Stimulated activated CD4-positive, alpha-beta T cell treated with anti-CD3 and anti-CD28 coated beads, Interleukin-1b, Interleukin-23, amount 100 ng/mL, for 24 hours (primary cell): ENCODE measurements at regions not wholly inside any gene's neighbourhood (a gene's known extent, or its start where the extent isn't known, plus 50 kb on each side); places are given as distances from the start of the nearest gene placed in this dataset.

ENCODE experiments used
- DNase-seq, 4 experiments: peaks; one replicate each; pipeline ENCODE4 v3.0.0-alpha.2; 2020; ENCODE audit warnings: low read depth in 4 of 4, low spot score in 1 of 4

DNA sequence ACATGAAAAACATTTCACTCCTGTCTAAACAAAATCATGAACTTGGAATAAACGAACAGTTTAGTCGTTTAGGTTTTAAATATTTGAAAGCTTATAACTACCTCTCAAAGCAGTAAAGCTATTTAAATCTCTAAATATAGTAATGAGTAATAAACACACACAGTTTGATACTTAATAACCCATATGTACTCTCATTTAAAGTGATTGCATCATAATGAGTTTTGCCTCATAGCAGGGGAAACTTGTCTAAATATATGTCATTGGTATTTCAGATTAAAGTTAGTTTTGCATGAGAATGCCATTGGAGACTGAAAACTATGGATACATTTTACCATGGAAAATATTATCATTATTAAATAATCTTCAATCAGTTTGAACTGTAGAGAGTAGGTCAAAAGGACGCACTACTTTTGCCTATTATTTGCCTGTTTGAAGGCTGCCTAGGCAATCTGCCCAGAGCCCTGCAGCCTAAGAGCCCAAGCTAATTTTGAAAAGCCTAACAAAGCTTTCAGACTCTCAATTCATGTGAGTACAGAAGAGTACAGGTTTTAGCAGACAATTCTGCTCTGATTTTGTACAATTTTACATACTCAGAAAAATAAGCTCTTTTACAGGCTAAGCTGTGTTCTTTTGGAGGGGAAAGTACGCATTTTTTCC is 632.8 kb downstream of the HACE1 start:
- no peak for DNase-seq

GRCh38 chr6:104218116-104218515 is 641.6 kb downstream of the HACE1 start:
- no peak for DNase-seq

GRCh38 chr6:104214901-104215300 is 644.8 kb downstream of the HACE1 start:
- no peak for DNase-seq

DNA sequence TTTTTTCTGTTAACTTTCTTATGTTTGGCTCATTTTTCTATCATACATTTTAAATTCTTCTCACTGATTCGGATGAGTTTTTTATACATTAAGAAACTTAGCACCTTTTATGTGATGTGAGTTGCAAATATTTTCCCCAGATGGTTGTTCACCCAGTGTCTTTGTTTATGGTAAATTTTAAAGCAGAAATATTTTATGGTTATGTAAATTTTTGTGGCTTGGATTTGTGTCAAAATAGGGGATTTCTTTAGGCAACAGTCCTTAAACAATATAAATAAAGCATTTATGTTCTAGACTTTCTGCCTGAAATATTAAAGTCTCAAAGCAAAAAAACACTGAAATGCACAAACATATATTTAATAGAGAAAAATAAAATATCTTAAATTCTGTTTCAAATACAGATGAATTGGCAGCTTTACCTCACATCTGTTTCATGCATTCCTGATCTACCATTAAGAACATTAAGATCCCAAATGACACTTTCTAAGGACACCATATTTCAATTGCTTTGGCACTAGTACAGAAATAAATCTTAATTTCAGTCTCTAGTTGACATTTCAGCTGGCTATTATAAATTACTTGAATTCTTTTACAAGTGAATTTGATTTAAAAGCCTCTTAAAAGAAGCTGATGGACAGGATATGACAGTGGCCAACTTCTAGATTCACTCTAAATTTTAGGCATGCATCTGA is 646.6 kb downstream of the HACE1 start:
- DNase-seq: no peak

DNA sequence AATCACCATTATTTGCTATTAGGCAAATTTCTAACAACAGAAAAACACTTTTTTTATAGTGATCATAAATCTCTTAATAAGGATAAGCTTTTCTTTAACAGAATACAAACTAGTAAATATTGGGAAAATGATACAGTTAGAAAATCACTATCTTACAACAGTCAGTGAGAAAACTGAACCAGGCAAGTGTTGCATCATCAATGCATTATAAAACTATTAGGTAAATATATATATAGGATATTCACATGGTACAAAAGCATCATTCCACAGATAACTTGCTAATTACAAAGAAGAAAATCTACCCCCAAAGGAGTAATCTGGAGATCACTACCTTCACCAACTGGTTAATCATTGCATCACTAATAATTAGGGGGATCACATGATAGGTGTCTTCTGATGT is 652.1 kb downstream of the HACE1 start:
- DNase-seq: no peak

DNA sequence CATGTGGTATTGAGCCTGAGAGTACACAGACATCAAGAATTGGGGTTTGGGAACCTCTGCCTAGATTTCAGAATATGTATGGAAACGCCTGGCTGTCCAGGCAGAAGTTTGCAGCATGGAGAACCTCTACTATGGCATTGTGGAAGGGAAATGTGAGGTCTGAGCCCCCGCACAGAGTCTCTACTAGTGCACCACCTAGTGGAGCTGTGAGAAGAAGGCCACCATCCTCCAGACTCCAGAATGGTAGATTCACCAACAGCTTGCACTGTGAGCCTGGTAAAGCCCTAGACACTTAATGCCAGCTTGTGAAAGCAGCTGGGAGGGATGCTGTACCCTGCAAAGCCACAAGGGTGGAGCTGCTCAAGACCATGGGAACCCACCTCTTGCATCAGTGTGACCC is 658.2 kb downstream of the HACE1 start:
- DNase-seq: no peak

- DNase-seq: no peak
Observed at GRCh38 chr6:104187616-104188015, 672.1 kb downstream of the HACE1 start.

GRCh38 chr6:104186831-104187230 is 672.9 kb downstream of the HACE1 start:
- DNase-seq: no peak

DNA sequence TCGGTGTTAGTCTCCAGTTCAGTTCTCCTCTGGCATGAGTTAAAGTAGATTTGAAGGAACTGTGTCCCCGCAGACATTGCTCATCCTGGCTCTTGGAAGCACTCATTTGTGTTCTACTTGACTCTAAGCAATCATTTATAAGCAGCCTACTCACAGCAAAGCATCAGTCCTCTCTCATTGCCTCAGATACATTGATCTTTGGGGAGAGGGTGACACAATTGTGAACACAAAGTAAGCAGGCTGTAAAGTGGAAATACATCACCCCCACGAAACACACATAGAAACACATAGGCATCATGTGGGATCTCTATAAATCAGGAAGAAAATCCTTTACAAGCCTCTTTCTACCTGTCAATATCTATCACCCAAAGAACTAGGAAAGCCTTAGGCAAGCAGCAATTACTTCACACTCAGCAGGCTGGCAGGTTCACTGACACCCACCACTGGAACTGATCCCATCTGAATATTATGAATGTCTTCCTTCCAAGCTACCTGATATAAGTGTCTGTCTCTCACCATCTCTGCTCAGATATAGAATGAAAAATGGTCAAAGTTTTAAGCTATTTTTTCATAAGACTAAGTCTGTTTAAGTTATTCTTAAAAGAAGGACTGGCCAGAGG is 675.8 kb downstream of the HACE1 start:
- DNase-seq: no peak

DNA sequence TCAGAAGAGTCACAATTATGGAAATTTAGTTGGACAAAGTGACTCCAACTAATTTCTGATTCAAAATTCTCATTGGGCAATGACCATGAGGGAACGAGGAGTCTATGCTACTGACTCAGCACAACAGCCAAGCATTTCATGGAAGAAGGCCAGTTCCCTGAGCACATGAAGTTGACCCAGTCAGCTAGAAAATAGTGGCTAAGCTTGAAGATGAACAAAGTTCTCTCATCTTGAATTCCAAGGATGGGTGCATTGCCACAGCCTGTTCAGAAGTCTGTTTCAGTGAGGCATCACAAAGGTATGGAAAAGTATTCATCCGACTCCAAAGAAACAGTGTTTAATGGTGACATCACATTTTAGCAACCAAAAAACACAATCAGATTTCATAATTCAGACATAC is 676.9 kb downstream of the HACE1 start:
- DNase-seq: no peak

GRCh38 chr6:104173668-104174067 is 686.1 kb downstream of the HACE1 start:
- DNase-seq: no peak

DNA sequence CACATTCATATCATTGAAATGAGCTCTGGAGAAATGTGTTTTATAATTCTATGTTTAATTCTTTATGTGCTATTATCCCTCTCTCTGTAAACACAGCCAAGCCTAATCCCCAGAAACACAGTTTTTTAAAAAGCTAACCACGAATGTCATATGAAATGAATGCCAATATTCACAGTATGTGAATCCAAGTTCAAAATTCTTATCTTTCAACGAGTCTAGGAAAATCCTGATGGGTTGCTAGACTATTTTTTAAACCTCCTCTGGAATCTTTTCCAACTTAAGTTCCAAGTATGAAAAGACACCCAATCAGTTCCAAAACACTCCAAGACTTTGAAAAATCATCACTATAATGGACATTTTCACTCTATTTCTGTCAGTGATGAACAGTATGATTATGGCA is 689.3 kb downstream of the HACE1 start:
- DNase-seq: no peak

DNA sequence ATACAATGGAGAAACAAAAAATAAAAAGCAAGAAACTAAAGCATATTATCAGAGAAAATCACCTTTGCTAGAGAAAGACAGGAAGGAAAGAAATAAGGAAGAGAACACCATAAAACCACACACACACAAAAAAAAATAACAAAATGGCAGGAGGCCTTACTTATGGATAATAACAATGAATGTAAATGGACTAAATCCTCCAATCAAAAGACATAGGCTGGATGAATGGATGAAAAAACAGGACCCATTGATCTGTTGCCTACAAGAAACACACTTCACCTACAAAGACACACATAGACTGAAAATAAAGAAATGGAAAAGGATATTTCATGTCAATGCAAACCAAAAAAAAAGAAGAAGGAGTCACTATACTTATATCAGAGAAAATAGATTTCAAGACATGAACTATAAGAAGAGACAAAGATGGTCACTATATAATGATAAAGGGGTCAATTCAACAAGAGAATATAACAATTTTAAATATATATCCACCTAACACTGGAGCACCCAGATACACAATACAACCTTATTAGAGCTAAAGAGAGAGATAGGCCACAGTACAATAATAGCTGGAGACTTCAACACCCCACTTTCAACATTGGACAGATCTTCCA is 693.6 kb downstream of the HACE1 start:
- DNase-seq: no peak

- DNase-seq: no peak
Observed at GRCh38 chr6:104162036-104162669, 697.6 kb downstream of the HACE1 start.

DNA sequence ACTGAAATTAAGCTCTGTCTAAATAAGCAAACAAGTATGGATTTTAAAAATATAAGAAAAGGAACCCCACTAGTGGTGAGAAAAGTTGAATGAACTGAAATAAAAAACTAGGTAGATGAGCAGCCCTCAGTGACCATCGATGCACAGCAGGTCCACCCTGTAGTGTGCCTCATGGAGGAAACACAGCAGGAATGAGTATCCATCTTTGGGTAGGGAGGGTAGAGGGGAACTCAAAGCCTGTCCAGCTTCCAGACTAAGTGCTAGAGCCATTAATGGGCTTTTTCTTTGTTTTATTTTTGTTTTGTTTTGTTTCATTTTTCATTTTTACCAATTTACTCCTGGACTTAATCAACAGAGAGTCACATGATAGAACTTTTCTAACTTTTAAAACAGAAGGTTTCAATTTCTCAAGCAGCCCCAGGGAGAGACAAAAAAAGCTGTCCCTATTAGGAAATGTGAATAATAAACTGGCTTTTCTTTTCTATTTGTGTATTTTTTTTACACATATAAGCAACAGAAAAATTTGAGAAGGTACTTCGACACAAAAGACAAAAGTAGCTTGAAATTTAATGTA is 700.6 kb downstream of the HACE1 start:
- DNase-seq: no peak

- DNase-seq: no peak
Observed at GRCh38 chr6:104143757-104144156, 716.0 kb downstream of the HACE1 start.

- no peak for DNase-seq
Observed at GRCh38 chr6:104134876-104135275, 724.8 kb downstream of the HACE1 start.

- DNase-seq: no peak
Observed at GRCh38 chr6:104130343-104130742, 729.4 kb downstream of the HACE1 start.

- no peak for DNase-seq
Observed at GRCh38 chr6:104126315-104127005, 733.3 kb downstream of the HACE1 start.

DNA sequence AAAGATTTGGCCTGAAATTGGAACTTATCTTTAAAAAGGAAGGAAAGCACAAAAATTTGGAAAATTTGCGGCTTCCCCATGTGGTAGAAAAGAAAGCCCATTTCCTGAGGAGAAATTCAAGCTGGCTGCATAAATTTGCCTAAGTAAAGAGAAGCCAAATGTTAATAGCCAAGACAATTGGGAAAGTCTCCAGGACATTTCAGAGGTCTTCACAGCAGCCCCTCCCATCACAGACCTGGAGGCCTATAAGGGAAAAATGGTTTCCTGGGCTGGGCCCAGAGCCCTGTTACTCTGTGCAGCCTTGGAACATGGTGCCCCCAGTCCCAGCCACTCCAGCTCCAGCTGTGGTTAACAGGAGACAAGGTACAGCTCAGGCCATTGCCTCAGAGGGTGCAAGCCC is 736.5 kb downstream of the HACE1 start:
- DNase-seq: no peak

GRCh38 chr6:104118274-104118673 is 741.4 kb downstream of the HACE1 start:
- no peak for DNase-seq
